ENCODE measurements at regions not wholly inside any gene's neighbourhood (a gene's known extent, or its start where the extent isn't known, plus 50 kb on each side); places are given as distances from the start of the nearest gene placed in this dataset.

GRCh38 chr17:56690441-56691291, 97.2 kb downstream of the NOG start:
- TF ChIP-seq CTCF (IDR thresholded peaks at IDR 0.05; ENCODE audit: insufficient read depth, low read depth, low read length) = no peak
- no peaks in the 10 kb centered on the region for H3K36me3 ChIP-seq (ENCODE audit: control insufficient read depth, insufficient read depth, low read length)
- POLR2A ChIA-PET = no interaction called here
- no peak for DNase-seq (ENCODE audit: low read depth)
- H3K4me3 ChIP-seq (ENCODE audit: low read depth, low read length) = no peak overlapping the region
- CTCF ChIA-PET = interaction anchor here (1.6 kb wide), 1 partner anchor 10 kb away, joined by 5 read pairs; no protein-coding TSS in a partner anchor
- no peaks in the 10 kb centered on the region for H3K27me3 ChIP-seq (ENCODE audit: control insufficient read depth, insufficient read depth, low read length)

GRCh38 chr17:56694825-56695224, 101.3 kb downstream of the NOG start:
- ChIA-PET POLR2A (no interaction called here), CTCF (interaction anchor here (1.5 kb wide), 1 partner anchor 15 kb away, joined by 3 read pairs; no protein-coding TSS in a partner anchor)
- H3K36me3 ChIP-seq (ENCODE audit: control insufficient read depth, insufficient read depth, low read length) = no peaks in the 10 kb centered on the region
- TF ChIP-seq CTCF (IDR thresholded peaks at IDR 0.05; ENCODE audit: insufficient read depth, low read depth, low read length) = no peak
- H3K27me3 ChIP-seq (ENCODE audit: control insufficient read depth, insufficient read depth, low read length) = no peaks in the 10 kb centered on the region
- no peak for DNase-seq (ENCODE audit: low read depth)
- no peak overlapping the region for H3K4me3 ChIP-seq (ENCODE audit: low read depth, low read length)

GRCh38 chr17:56697190-56697589, 103.7 kb downstream of the NOG start:
- CTCF ChIA-PET = interaction anchor here (0.7 kb wide), 1 partner anchor 269 kb away, joined by 3 read pairs; no protein-coding TSS in a partner anchor

GRCh38 chr17:56699186-56699894, 105.8 kb downstream of the NOG start:
- Histone ChIP-seq H3K4me3 (ENCODE audit: low read depth, low read length) (no peak overlapping the region), H3K27me3 (ENCODE audit: control insufficient read depth, insufficient read depth, low read length) (no peaks in the 10 kb centered on the region), H3K36me3 (ENCODE audit: control insufficient read depth, insufficient read depth, low read length) (no peaks in the 10 kb centered on the region; the same call in 1 of the 2 replicates)
- ChIA-PET CTCF (interaction anchor here (0.6 to 1.9 kb wide), 4 partner anchors 13 to 20 kb away, joined by 3 to 6 read pairs (median 4); no protein-coding TSS in a partner anchor), POLR2A (no interaction called here)
- TF ChIP-seq CTCF (IDR thresholded peaks at IDR 0.05; ENCODE audit: insufficient read depth, low read depth, low read length) = no peak
- peak; percentile 92 for DNase-seq (ENCODE audit: low read depth)

More at GRCh38 chr17:56697190-56697589, 103.7 kb downstream of the NOG start:
- H3K4me3 ChIP-seq (ENCODE audit: low read depth, low read length) = no peak overlapping the region
- POLR2A ChIA-PET = no interaction called here
- DNase-seq (ENCODE audit: low read depth) = no peak
- TF ChIP-seq CTCF (IDR thresholded peaks at IDR 0.05; ENCODE audit: insufficient read depth, low read depth, low read length) = no peak
- H3K36me3 ChIP-seq (ENCODE audit: control insufficient read depth, insufficient read depth, low read length) = no peaks in the 10 kb centered on the region; the same call in 1 of the 2 replicates
- H3K27me3 ChIP-seq (ENCODE audit: control insufficient read depth, insufficient read depth, low read length) = no peaks in the 10 kb centered on the region

GRCh38 chr17:56700919-56701420, 107.5 kb downstream of the NOG start:
- TF ChIP-seq CTCF (IDR thresholded peaks at IDR 0.05; ENCODE audit: insufficient read depth, low read depth, low read length) = no peak
- ChIA-PET CTCF (interaction anchor here (1.9 kb wide), 1 partner anchor 15 kb away, joined by 6 read pairs; no protein-coding TSS in a partner anchor), POLR2A (no interaction called here)
- Histone ChIP-seq H3K27me3 (ENCODE audit: control insufficient read depth, insufficient read depth, low read length) (no peaks in the 10 kb centered on the region), H3K4me3 (ENCODE audit: low read depth, low read length) (no peak overlapping the region), H3K36me3 (ENCODE audit: control insufficient read depth, insufficient read depth, low read length) (no peaks in the 10 kb centered on the region; the same call in 1 of the 2 replicates)
- no peak for DNase-seq (ENCODE audit: low read depth)
